Calu3 (cell line): ENCODE measurements at regions not wholly inside any gene's neighbourhood (a gene's known extent, or its start where the extent isn't known, plus 50 kb on each side); places are given as distances from the start of the nearest gene placed in this dataset.

Source experiments
- BruUV-seq: library from RNA; stranded (reverse); fragments of 400-500 nt; replicated peaks from 2 replicates; lab custom pipeline; 2021; lab: Mats Ljungman, UMichigan
- CTCF ChIA-PET: fragments of 300-600 bp; sonication (Branson Sonifier 250); formaldehyde crosslinking; loops from one replicate; lab custom pipeline; 2022; ENCODE audit warnings: antibody characterized with exemption; lab: Charles Lee
- DNase-seq: peaks from one replicate; pipeline ENCODE4 v3.0.0; 2022
- H3K27ac Mint-ChIP-seq: one replicate; pipeline ENCODE4 v1.8.0; 2022; ENCODE audit warnings: mixed read lengths; ENCODE audit not compliant: unreplicated experiment
- H3K27me3 Mint-ChIP-seq: one replicate; pipeline ENCODE4 v1.8.0; 2022; ENCODE audit warnings: mixed read lengths; ENCODE audit not compliant: unreplicated experiment
- H3K36me3 Mint-ChIP-seq: one replicate; pipeline ENCODE4 v1.8.0; 2022; ENCODE audit warnings: mild to moderate bottlenecking, moderate library complexity, mixed read lengths; ENCODE audit not compliant: insufficient read depth, unreplicated experiment
- H3K4me1 Mint-ChIP-seq: one replicate; pipeline ENCODE4 v1.8.0; 2022; ENCODE audit warnings: mild to moderate bottlenecking, low read depth, mixed read lengths; ENCODE audit not compliant: unreplicated experiment
- H3K4me3 Mint-ChIP-seq: one replicate; pipeline ENCODE4 v1.8.0; 2022; ENCODE audit warnings: mild to moderate bottlenecking, low read depth, moderate library complexity, mixed read lengths; ENCODE audit not compliant: unreplicated experiment
- H3K9me3 Mint-ChIP-seq: one replicate; pipeline ENCODE4 v1.8.0; 2022; ENCODE audit warnings: low read depth, mixed read lengths; ENCODE audit not compliant: unreplicated experiment
- CTCF ChIP-seq: fragments of 200-600 bp; IDR thresholded peaks from one replicate; pipeline ENCODE4 v1.8.0; 2022; ENCODE audit warnings: antibody characterized with exemption; ENCODE audit not compliant: unreplicated experiment
- intact Hi-C: fragments of 100-400 bp; cut with micrococcal nuclease; formaldehyde crosslinking; loops from one replicate; pipeline ENCODE4 v1.10.0; 2022; ENCODE audit not compliant: unreplicated experiment

GRCh38 chr1:91611483-91611917, 110.8 kb downstream of the CDC7 start:
- no peak for TF ChIP-seq CTCF
- H3K4me1 Mint-ChIP-seq: peaks cover 58% of the 10 kb centered on the region
- intact Hi-C loops: loop anchor here (5.0 to 10.0 kb wide), 4 partner anchors 79 to 213 kb away; no protein-coding TSS in a partner anchor
- H3K9me3 Mint-ChIP-seq: no peaks in the 10 kb centered on the region
- DNase-seq: peak; percentile 79
- no TSS peak for BruUV-seq
- H3K27me3 Mint-ChIP-seq: no peaks in the 10 kb centered on the region
- H3K36me3 Mint-ChIP-seq: no peaks in the 10 kb centered on the region
- CTCF ChIA-PET: interaction anchor here (0.7 to 1.0 kb wide), 3 partner anchors 120 to 318 kb away, joined by 3 to 7 read pairs (median 4); no protein-coding TSS in a partner anchor
- peak overlapping the region; percentile 43 for H3K4me3 Mint-ChIP-seq
- peak overlapping the region; percentile 64 for H3K27ac Mint-ChIP-seq

GRCh38 chr1:91613595-91613994, 112.9 kb downstream of the CDC7 start:
- TF ChIP-seq CTCF: no peak
- Mint-ChIP-seq H3K4me1 (peaks cover 66% of the 10 kb centered on the region), H3K4me3 (no peak overlapping the region), H3K27ac (no peak overlapping the region), H3K36me3 (no peaks in the 10 kb centered on the region), H3K27me3 (no peaks in the 10 kb centered on the region), H3K9me3 (no peaks in the 10 kb centered on the region)
- peak; percentile 50 for DNase-seq
- intact Hi-C loops: loop anchor here (5.0 to 10.0 kb wide), 4 partner anchors 81 to 211 kb away; no protein-coding TSS in a partner anchor
- CTCF ChIA-PET: interaction anchor here (0.5 to 0.7 kb wide), 4 partner anchors 27 to 318 kb away, joined by 3 to 6 read pairs (median 4); no protein-coding TSS in a partner anchor
- no TSS peak for BruUV-seq

GRCh38 chr1:91616712-91617111, 116.1 kb downstream of the CDC7 start:
- Mint-ChIP-seq H3K36me3 (no peaks in the 10 kb centered on the region), H3K4me3 (no peak overlapping the region), H3K27ac (no peak overlapping the region), H3K9me3 (no peaks in the 10 kb centered on the region), H3K27me3 (no peaks in the 10 kb centered on the region), H3K4me1 (peaks cover 35% of the 10 kb centered on the region)
- TF ChIP-seq CTCF: no peak
- intact Hi-C loops: loop anchor here (5.0 to 10.0 kb wide), 2 partner anchors 208 to 311 kb away; no protein-coding TSS in a partner anchor
- DNase-seq: no peak
- CTCF ChIA-PET: no interaction called here
- BruUV-seq: no TSS peak

- intact Hi-C loops: loop anchor here (5.0 to 10.0 kb wide), 2 partner anchors 207 to 310 kb away; no protein-coding TSS in a partner anchor
- DNase-seq: peak; percentile 69
- H3K9me3 Mint-ChIP-seq: no peaks in the 10 kb centered on the region
- no peak overlapping the region for H3K27ac Mint-ChIP-seq
- no peaks in the 10 kb centered on the region for H3K27me3 Mint-ChIP-seq
- no TSS peak for BruUV-seq
- H3K4me3 Mint-ChIP-seq: no peak overlapping the region
- no peaks in the 10 kb centered on the region for H3K36me3 Mint-ChIP-seq
- peaks cover 29% of the 10 kb centered on the region for H3K4me1 Mint-ChIP-seq
- TF ChIP-seq CTCF: no peak
- CTCF ChIA-PET: interaction anchor here (0.8 kb wide), 1 partner anchor 39 kb away, joined by 3 read pairs; no protein-coding TSS in a partner anchor
These were observed 116.7 kb downstream of the CDC7 start for GRCh38 chr1:91617285-91617765.
